Keratinocyte (primary cell): ENCODE measurements at regions not wholly inside any gene's neighbourhood (a gene's known extent, or its start where the extent isn't known, plus 50 kb on each side); places are given as distances from the start of the nearest gene placed in this dataset.

Experiments used
- DNase-seq: peaks from one replicate; pipeline ENCODE4 v3.0.0-alpha.2; 2011; ENCODE audit warnings: low read depth, missing footprints, low spot score
- FAIRE-seq: peaks from 2 replicates; lab custom pipeline; 2011; peaks lifted over from hg19 to GRCh38; lab: Jason Lieb, UNC
- H2AFZ ChIP-seq: 2 replicates; pipeline ENCODE4 v1.6.0; 2012; ENCODE audit warnings: low read length, control low read depth, inconsistent platforms; ENCODE audit not compliant: control insufficient read depth
- H3K27ac ChIP-seq: 2 replicates; pipeline ENCODE4 v1.5.1; 2011; ENCODE audit warnings: low read length; ENCODE audit not compliant: control insufficient read depth, insufficient read depth
- H3K27me3 ChIP-seq: 3 replicates; pipeline ENCODE4 v1.6.0; 2011; ENCODE audit warnings: low read length; ENCODE audit not compliant: control insufficient read depth, insufficient read depth; ENCODE audit errors: extremely low read depth
- H3K36me3 ChIP-seq, 2 experiments: 2 replicates in 1 of 2; 3 replicates in 1 of 2; pipeline ENCODE4 v1.5.1; 2011; ENCODE audit warnings: low read length in 2 of 2, mild to moderate bottlenecking in 1 of 2; ENCODE audit not compliant: control insufficient read depth in 2 of 2, insufficient read depth in 2 of 2; ENCODE audit errors: extremely low read depth in 1 of 2
- H3K4me1 ChIP-seq: 3 replicates; pipeline ENCODE4 v1.5.1; 2011; ENCODE audit warnings: low read length; ENCODE audit not compliant: control insufficient read depth, insufficient read depth; ENCODE audit errors: extremely low read depth
- H3K4me2 ChIP-seq: 3 replicates; pipeline ENCODE4 v1.6.0; 2011; ENCODE audit warnings: low read depth, low read length; ENCODE audit not compliant: control insufficient read depth, insufficient read depth; ENCODE audit errors: extremely low read depth
- H3K4me3 ChIP-seq, 3 experiments: fragments of 200-600 bp in 1 of 3; sonication (generic) in 1 of 3; 2 replicates in 2 of 3; 3 replicates in 1 of 3; pipeline ENCODE4 v1.5.1; 2011 to 2016; ENCODE audit warnings: low read length in 3 of 3, mild to moderate bottlenecking in 3 of 3, control low read depth in 2 of 3, inconsistent platforms in 1 of 3, low read depth in 1 of 3, mixed read lengths in 1 of 3, mixed run types in 1 of 3, moderate library complexity in 1 of 3; ENCODE audit not compliant: control insufficient read depth in 2 of 3, insufficient read depth in 2 of 3; ENCODE audit errors: extremely low read depth in 1 of 3
- H3K79me2 ChIP-seq: 2 replicates; pipeline ENCODE4 v1.6.0; 2012; ENCODE audit warnings: low read length; ENCODE audit not compliant: control insufficient read depth, insufficient read depth
- H3K9ac ChIP-seq: 3 replicates; pipeline ENCODE4 v1.6.0; 2011; ENCODE audit warnings: low read length; ENCODE audit not compliant: control insufficient read depth, insufficient read depth; ENCODE audit errors: extremely low read depth
- H3K9me1 ChIP-seq: 3 replicates; pipeline ENCODE4 v1.6.0; 2011; ENCODE audit warnings: low read length; ENCODE audit not compliant: control insufficient read depth, insufficient read depth; ENCODE audit errors: extremely low read depth
- H3K9me3 ChIP-seq: 2 replicates; pipeline ENCODE4 v1.5.1; 2012; ENCODE audit warnings: low read depth, low read length; ENCODE audit not compliant: control insufficient read depth
- H4K20me1 ChIP-seq: 3 replicates; pipeline ENCODE4 v1.6.0; 2011; ENCODE audit warnings: low read length; ENCODE audit not compliant: control insufficient read depth, insufficient read depth; ENCODE audit errors: extremely low read depth
- EZH2 ChIP-seq: IDR thresholded peaks from one replicate; pipeline ENCODE4 v1.6.1; 2012; ENCODE audit warnings: inconsistent platforms, mild to moderate bottlenecking, low read length, moderate library complexity
- dilution Hi-C: fragments of 300-500 bp; cut with MboI; formaldehyde crosslinking; loops from one replicate; pipeline ENCODE4 v1.7.0; 2020; ENCODE audit warnings: low sequenced_read_pairs; ENCODE audit not compliant: extremely low pct_ligation_motif_present
- TF ChIP-seq, protein P1 (sequence below), 3 experiments: IDR thresholded peaks in 1 of 3; conservative IDR thresholded peaks in 1 of 3; optimal IDR thresholded peaks in 1 of 3; 2 replicates in 2 of 3; 3 replicates in 1 of 3; pipeline versions ENCODE3 to v1.5.1; 2011; ENCODE audit warnings: low read length in 3 of 3, mild to moderate bottlenecking in 3 of 3, moderate library complexity in 2 of 3, control low read depth in 1 of 3, inconsistent platforms in 1 of 3; ENCODE audit not compliant: insufficient read depth in 2 of 3; ENCODE audit errors: extremely low read depth in 1 of 3

DNA sequence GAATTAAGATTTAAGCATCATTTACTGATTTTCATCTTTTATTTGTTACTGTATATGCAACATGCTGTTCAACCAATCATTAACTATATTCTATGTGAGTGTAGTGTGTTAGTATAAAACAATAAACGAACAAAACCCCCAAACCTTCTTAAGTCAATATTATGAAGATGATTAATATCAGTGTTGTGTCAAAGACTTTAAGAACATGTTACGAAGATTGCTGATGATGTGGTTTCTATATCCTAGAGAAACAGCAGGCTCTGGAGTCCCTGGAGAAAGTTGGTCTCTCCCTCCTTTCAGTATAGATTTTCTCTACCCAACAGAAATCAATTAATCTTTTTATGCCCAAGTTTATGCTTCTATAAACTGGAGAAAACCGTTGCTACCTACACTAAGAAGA is 393.8 kb upstream of the HSF2 start:
- H3K9me1 ChIP-seq: no peaks in the 10 kb centered on the region
- no peaks in the 10 kb centered on the region for H3K4me1 ChIP-seq
- no peak overlapping the region for H3K4me2 ChIP-seq
- no peaks in the 10 kb centered on the region for H3K36me3 ChIP-seq
- H2AFZ ChIP-seq: no peak overlapping the region
- no peak overlapping the region for H3K4me3 ChIP-seq
- DNase-seq (no peak), FAIRE-seq (no peak)
- no peak overlapping the region for H3K9ac ChIP-seq
- H4K20me1 ChIP-seq: no peaks in the 10 kb centered on the region
- H3K27me3 ChIP-seq: no peaks in the 10 kb centered on the region
- TF ChIP-seq, protein P1, sequence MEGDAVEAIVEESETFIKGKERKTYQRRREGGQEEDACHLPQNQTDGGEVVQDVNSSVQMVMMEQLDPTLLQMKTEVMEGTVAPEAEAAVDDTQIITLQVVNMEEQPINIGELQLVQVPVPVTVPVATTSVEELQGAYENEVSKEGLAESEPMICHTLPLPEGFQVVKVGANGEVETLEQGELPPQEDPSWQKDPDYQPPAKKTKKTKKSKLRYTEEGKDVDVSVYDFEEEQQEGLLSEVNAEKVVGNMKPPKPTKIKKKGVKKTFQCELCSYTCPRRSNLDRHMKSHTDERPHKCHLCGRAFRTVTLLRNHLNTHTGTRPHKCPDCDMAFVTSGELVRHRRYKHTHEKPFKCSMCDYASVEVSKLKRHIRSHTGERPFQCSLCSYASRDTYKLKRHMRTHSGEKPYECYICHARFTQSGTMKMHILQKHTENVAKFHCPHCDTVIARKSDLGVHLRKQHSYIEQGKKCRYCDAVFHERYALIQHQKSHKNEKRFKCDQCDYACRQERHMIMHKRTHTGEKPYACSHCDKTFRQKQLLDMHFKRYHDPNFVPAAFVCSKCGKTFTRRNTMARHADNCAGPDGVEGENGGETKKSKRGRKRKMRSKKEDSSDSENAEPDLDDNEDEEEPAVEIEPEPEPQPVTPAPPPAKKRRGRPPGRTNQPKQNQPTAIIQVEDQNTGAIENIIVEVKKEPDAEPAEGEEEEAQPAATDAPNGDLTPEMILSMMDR (optimal IDR thresholded peaks at IDR 0.05 in 1 of 3, IDR thresholded peaks at IDR 0.05 in 1 of 3, conservative IDR thresholded peaks at IDR 0.05 in 1 of 3; ENCODE audit: extremely low read depth in 1 of 3, insufficient read depth in 2 of 3, low read length in 3 of 3): no peak
- no peak for TF ChIP-seq EZH2
- H3K9me3 ChIP-seq: no peaks in the 10 kb centered on the region
- no peaks in the 10 kb centered on the region for H3K79me2 ChIP-seq
- H3K27ac ChIP-seq: no peak overlapping the region
- dilution Hi-C loops: no loop called here

DNA sequence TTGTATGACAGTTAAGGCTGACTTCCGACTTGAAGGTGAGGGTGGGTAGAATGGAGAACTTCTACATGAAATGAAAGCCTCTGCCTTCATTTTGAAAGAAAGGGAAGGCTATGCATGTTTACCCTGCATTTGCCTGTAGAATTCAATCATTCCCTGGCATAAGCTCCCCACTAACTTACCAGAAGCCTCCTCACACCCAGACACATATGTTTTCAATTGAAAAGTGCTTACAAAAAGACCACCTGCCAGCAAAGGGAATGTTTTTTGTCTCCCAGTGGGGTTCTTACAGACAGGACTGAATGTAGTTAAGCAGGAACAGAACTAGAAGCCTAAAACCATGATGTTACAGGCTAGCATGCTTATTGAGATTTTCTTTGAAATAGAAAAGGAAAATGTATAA is 392.1 kb upstream of the HSF2 start:
- Histone ChIP-seq H3K79me2 (no peaks in the 10 kb centered on the region), H3K4me1 (no peaks in the 10 kb centered on the region), H3K9me1 (no peaks in the 10 kb centered on the region), H3K36me3 (no peaks in the 10 kb centered on the region), H3K27me3 (no peaks in the 10 kb centered on the region), H3K9ac (no peak overlapping the region), H3K4me3 (no peak overlapping the region), H3K27ac (no peak overlapping the region), H2AFZ (no peak overlapping the region), H3K4me2 (no peak overlapping the region), H4K20me1 (no peaks in the 10 kb centered on the region), H3K9me3 (no peaks in the 10 kb centered on the region)
- no peak for FAIRE-seq
- DNase-seq: no peak
- dilution Hi-C loops: no loop called here
- TF ChIP-seq EZH2: no peak
- TF ChIP-seq, protein P1 (optimal IDR thresholded peaks at IDR 0.05 in 1 of 3, IDR thresholded peaks at IDR 0.05 in 1 of 3, conservative IDR thresholded peaks at IDR 0.05 in 1 of 3; ENCODE audit: extremely low read depth in 1 of 3, insufficient read depth in 2 of 3, low read length in 3 of 3): no peak
